Keratinocyte (primary cell): ENCODE measurements at regions not wholly inside any gene's neighbourhood (a gene's known extent, or its start where the extent isn't known, plus 50 kb on each side); places are given as distances from the start of the nearest gene placed in this dataset.

ENCODE experiments used
- DNase-seq: peaks from one replicate; pipeline ENCODE4 v3.0.0-alpha.2; 2011; ENCODE audit warnings: low read depth, missing footprints, low spot score
- FAIRE-seq: peaks from 2 replicates; lab custom pipeline; 2011; peaks lifted over from hg19 to GRCh38; lab: Jason Lieb, UNC
- H2AFZ ChIP-seq: 2 replicates; pipeline ENCODE4 v1.6.0; 2012; ENCODE audit warnings: low read length, control low read depth, inconsistent platforms; ENCODE audit not compliant: control insufficient read depth
- H3K27ac ChIP-seq: 2 replicates; pipeline ENCODE4 v1.5.1; 2011; ENCODE audit warnings: low read length; ENCODE audit not compliant: control insufficient read depth, insufficient read depth
- H3K27me3 ChIP-seq: 3 replicates; pipeline ENCODE4 v1.6.0; 2011; ENCODE audit warnings: low read length; ENCODE audit not compliant: control insufficient read depth, insufficient read depth; ENCODE audit errors: extremely low read depth
- H3K36me3 ChIP-seq, 2 experiments: 2 replicates in 1 of 2; 3 replicates in 1 of 2; pipeline ENCODE4 v1.5.1; 2011; ENCODE audit warnings: low read length in 2 of 2, mild to moderate bottlenecking in 1 of 2; ENCODE audit not compliant: control insufficient read depth in 2 of 2, insufficient read depth in 2 of 2; ENCODE audit errors: extremely low read depth in 1 of 2
- H3K4me1 ChIP-seq: 3 replicates; pipeline ENCODE4 v1.5.1; 2011; ENCODE audit warnings: low read length; ENCODE audit not compliant: control insufficient read depth, insufficient read depth; ENCODE audit errors: extremely low read depth
- H3K4me2 ChIP-seq: 3 replicates; pipeline ENCODE4 v1.6.0; 2011; ENCODE audit warnings: low read depth, low read length; ENCODE audit not compliant: control insufficient read depth, insufficient read depth; ENCODE audit errors: extremely low read depth
- H3K4me3 ChIP-seq, 3 experiments: fragments of 200-600 bp in 1 of 3; sonication (generic) in 1 of 3; 2 replicates in 2 of 3; 3 replicates in 1 of 3; pipeline ENCODE4 v1.5.1; 2011 to 2016; ENCODE audit warnings: low read length in 3 of 3, mild to moderate bottlenecking in 3 of 3, control low read depth in 2 of 3, inconsistent platforms in 1 of 3, low read depth in 1 of 3, mixed read lengths in 1 of 3, mixed run types in 1 of 3, moderate library complexity in 1 of 3; ENCODE audit not compliant: control insufficient read depth in 2 of 3, insufficient read depth in 2 of 3; ENCODE audit errors: extremely low read depth in 1 of 3
- H3K79me2 ChIP-seq: 2 replicates; pipeline ENCODE4 v1.6.0; 2012; ENCODE audit warnings: low read length; ENCODE audit not compliant: control insufficient read depth, insufficient read depth
- H3K9ac ChIP-seq: 3 replicates; pipeline ENCODE4 v1.6.0; 2011; ENCODE audit warnings: low read length; ENCODE audit not compliant: control insufficient read depth, insufficient read depth; ENCODE audit errors: extremely low read depth
- H3K9me1 ChIP-seq: 3 replicates; pipeline ENCODE4 v1.6.0; 2011; ENCODE audit warnings: low read length; ENCODE audit not compliant: control insufficient read depth, insufficient read depth; ENCODE audit errors: extremely low read depth
- H3K9me3 ChIP-seq: 2 replicates; pipeline ENCODE4 v1.5.1; 2012; ENCODE audit warnings: low read depth, low read length; ENCODE audit not compliant: control insufficient read depth
- H4K20me1 ChIP-seq: 3 replicates; pipeline ENCODE4 v1.6.0; 2011; ENCODE audit warnings: low read length; ENCODE audit not compliant: control insufficient read depth, insufficient read depth; ENCODE audit errors: extremely low read depth
- CTCF ChIP-seq, 3 experiments: IDR thresholded peaks in 1 of 3; conservative IDR thresholded peaks in 1 of 3; optimal IDR thresholded peaks in 1 of 3; 2 replicates in 2 of 3; 3 replicates in 1 of 3; pipeline versions ENCODE3 to v1.5.1; 2011; ENCODE audit warnings: low read length in 3 of 3, mild to moderate bottlenecking in 3 of 3, moderate library complexity in 2 of 3, control low read depth in 1 of 3, inconsistent platforms in 1 of 3; ENCODE audit not compliant: insufficient read depth in 2 of 3; ENCODE audit errors: extremely low read depth in 1 of 3
- EZH2 ChIP-seq: IDR thresholded peaks from one replicate; pipeline ENCODE4 v1.6.1; 2012; ENCODE audit warnings: inconsistent platforms, mild to moderate bottlenecking, low read length, moderate library complexity
- dilution Hi-C: fragments of 300-500 bp; cut with MboI; formaldehyde crosslinking; loops from one replicate; pipeline ENCODE4 v1.7.0; 2020; ENCODE audit warnings: low sequenced_read_pairs; ENCODE audit not compliant: extremely low pct_ligation_motif_present

- Histone ChIP-seq H3K4me2 (no peak overlapping the region), H3K79me2 (no peaks in the 10 kb centered on the region), H2AFZ (no peak overlapping the region), H4K20me1 (no peaks in the 10 kb centered on the region), H3K36me3 (no peaks in the 10 kb centered on the region), H3K9me3 (no peaks in the 10 kb centered on the region), H3K27ac (no peak overlapping the region), H3K4me1 (no peaks in the 10 kb centered on the region), H3K4me3 (no peak overlapping the region), H3K9me1 (no peaks in the 10 kb centered on the region), H3K27me3 (no peaks in the 10 kb centered on the region), H3K9ac (no peak overlapping the region)
- DNase-seq (no peak), FAIRE-seq (no peak)
- dilution Hi-C loops: no loop called here
- TF ChIP-seq CTCF (optimal IDR thresholded peaks at IDR 0.05 in 1 of 3, IDR thresholded peaks at IDR 0.05 in 1 of 3, conservative IDR thresholded peaks at IDR 0.05 in 1 of 3; ENCODE audit: extremely low read depth in 1 of 3, insufficient read depth in 2 of 3, low read length in 3 of 3) (no peak), EZH2 (no peak)
Measured at GRCh38 chr6:139858429-139858828, 484.0 kb upstream of the CITED2 start.

- no peaks in the 10 kb centered on the region for H3K27me3 ChIP-seq
- no peak for FAIRE-seq
- no peak overlapping the region for H3K4me3 ChIP-seq
- dilution Hi-C loops: no loop called here
- H3K4me2 ChIP-seq: no peak overlapping the region
- no peak overlapping the region for H2AFZ ChIP-seq
- no peak for TF ChIP-seq EZH2
- TF ChIP-seq CTCF (optimal IDR thresholded peaks at IDR 0.05 in 1 of 3, IDR thresholded peaks at IDR 0.05 in 1 of 3, conservative IDR thresholded peaks at IDR 0.05 in 1 of 3; ENCODE audit: extremely low read depth in 1 of 3, insufficient read depth in 2 of 3, low read length in 3 of 3): no peak
- no peak overlapping the region for H3K27ac ChIP-seq
- H3K9ac ChIP-seq: no peak overlapping the region
- H3K4me1 ChIP-seq: no peaks in the 10 kb centered on the region
- H3K36me3 ChIP-seq: no peaks in the 10 kb centered on the region
- H3K9me3 ChIP-seq: no peaks in the 10 kb centered on the region
- no peaks in the 10 kb centered on the region for H4K20me1 ChIP-seq
- no peak for DNase-seq
- H3K9me1 ChIP-seq: no peaks in the 10 kb centered on the region
- no peaks in the 10 kb centered on the region for H3K79me2 ChIP-seq
Measured at GRCh38 chr6:139857143-139857542, 482.7 kb upstream of the CITED2 start.
